K562 (cell line): ENCODE measurements at regions not wholly inside any gene's neighbourhood (a gene's known extent, or its start where the extent isn't known, plus 50 kb on each side); places are given as distances from the start of the nearest gene placed in this dataset.
A peak's percentile ranks its signal among the peaks of the same experiment; 100 is the strongest.

Experiments
- ATAC-seq: fragments of 200-7000 bp; cut with Tn5 transposase; 3 replicates; pipeline ENCODE4 v1.9.1; 2020; ENCODE audit warnings: moderate library complexity
- BruUV-seq: library from RNA; stranded (reverse); fragments of 400-500 nt; replicated peaks from 2 replicates; lab custom pipeline; 2021; lab: Mats Ljungman, UMichigan
- CTCF ChIA-PET: fragments of 300-600 bp; formaldehyde crosslinking; extraction: SDS; loops from one replicate; lab custom pipeline; 2021; ENCODE audit warnings: low intra/inter-chr PET ratio; lab: Yijun Ruan, JAX
- POLR2A ChIA-PET: fragments of 300-600, 350-650 bp; sonication (Branson Sonifier 250); formaldehyde crosslinking; extraction: SDS; loops from one replicate; lab custom pipeline; 2021; ENCODE audit warnings: antibody characterized with exemption, inconsistent platforms; lab: Yijun Ruan, JAX
- DNase-seq, 4 experiments: peaks; one replicate each; pipeline versions ENCODE4 v3.0.0 to v3.0.0-alpha.2; 2011 to 2018; ENCODE audit warnings: low spot score in 3 of 4, mixed read lengths in 3 of 4; ENCODE audit errors: extremely low read depth in 1 of 4
- FAIRE-seq: peaks from 2 replicates; lab custom pipeline; 2011; peaks lifted over from hg19 to GRCh38; lab: Jason Lieb, UNC
- H2AFZ ChIP-seq: 2 replicates; pipeline ENCODE4 v1.6.0; 2011; ENCODE audit warnings: low read depth, low read length, control low read depth, inconsistent platforms
- H3K27ac ChIP-seq: fragments of 200-600 bp; 3 replicates; pipeline ENCODE4 v1.8.0; 2011; ENCODE audit warnings: low read depth, mild to moderate bottlenecking, control low read depth, inconsistent platforms, low read length, moderate library complexity, mixed read lengths; ENCODE audit errors: extremely low read depth
- H3K27me3 ChIP-seq, 2 experiments: fragments of 300-600 bp in 1 of 2; 2 replicates in 1 of 2; 3 replicates in 1 of 2; pipeline versions ENCODE4 v1.6.0 to v1.8.0; 2011; ENCODE audit warnings: inconsistent platforms in 2 of 2, low read length in 2 of 2, mild to moderate bottlenecking in 1 of 2, mixed read lengths in 1 of 2, moderate library complexity in 1 of 2; ENCODE audit not compliant: control insufficient read depth in 2 of 2, insufficient read depth in 2 of 2
- H3K36me3 ChIP-seq: fragments of 300-600 bp; 3 replicates; pipeline ENCODE4 v1.8.0; 2011; ENCODE audit warnings: mild to moderate bottlenecking, low read length, inconsistent platforms; ENCODE audit not compliant: control insufficient read depth, insufficient read depth
- H3K4me1 ChIP-seq, 2 experiments: fragments of 200-600 bp in 1 of 2; replicated peaks in 1 of 2; 2 replicates in 1 of 2; 3 replicates in 1 of 2; pipeline versions ENCODE4 v1.5.1 to v1.8.0; 2011; ENCODE audit warnings: inconsistent platforms in 2 of 2, low read length in 2 of 2, mild to moderate bottlenecking in 1 of 2, mixed read lengths in 1 of 2, moderate library complexity in 1 of 2; ENCODE audit not compliant: control insufficient read depth in 2 of 2, insufficient read depth in 2 of 2
- H3K4me2 ChIP-seq: 2 replicates; pipeline ENCODE4 v1.6.1; 2011; ENCODE audit warnings: low read length, control low read depth, inconsistent platforms, mixed read lengths; ENCODE audit not compliant: insufficient read depth
- H3K4me3 ChIP-seq: fragments of 200-600 bp; sonication (generic), shearing (Covaris generic); 2 replicates; pipeline ENCODE4 v1.5.1; 2016; ENCODE audit warnings: control low read depth, inconsistent platforms
- H3K79me2 ChIP-seq: fragments of 200-600 bp; 3 replicates; pipeline ENCODE4 v1.8.0; 2011; ENCODE audit warnings: low read length, inconsistent platforms; ENCODE audit not compliant: control insufficient read depth, insufficient read depth
- H3K9ac ChIP-seq, 2 experiments: 2 replicates each; pipeline versions ENCODE4 v1.6.0 to v1.6.1; 2011; ENCODE audit warnings: low read depth in 2 of 2, low read length in 2 of 2, control low read depth in 1 of 2, inconsistent platforms in 1 of 2, mild to moderate bottlenecking in 1 of 2, mixed read lengths in 1 of 2; ENCODE audit not compliant: insufficient read depth in 1 of 2
- H3K9me1 ChIP-seq: one replicate; pipeline ENCODE4 v1.6.0; 2011; ENCODE audit warnings: inconsistent platforms, mild to moderate bottlenecking, low read length, moderate library complexity; ENCODE audit not compliant: control insufficient read depth, insufficient read depth
- H3K9me3 ChIP-seq: replicated peaks from 2 replicates; pipeline ENCODE4 v1.5.1; 2011; ENCODE audit warnings: low read depth, low read length, inconsistent platforms; ENCODE audit not compliant: control insufficient read depth, insufficient read depth
- H4K20me1 ChIP-seq: replicated peaks from 2 replicates; pipeline ENCODE4 v1.6.1; 2011; ENCODE audit warnings: low read length, inconsistent platforms, mixed read lengths; ENCODE audit not compliant: control insufficient read depth, insufficient read depth
- BMI1 ChIP-seq: fragments of 150-350 bp; IDR thresholded peaks from 2 replicates; pipeline ENCODE4 v1.6.1; 2014; ENCODE audit warnings: low read length
- CC2D1A ChIP-seq: fragments of 450-650 bp; IDR thresholded peaks from 2 replicates; pipeline ENCODE4 v1.6.1; 2017; ENCODE audit warnings: mild to moderate bottlenecking
- CGGBP1 ChIP-seq: fragments of 250-450 bp; sonication (Bioruptor Pico); IDR thresholded peaks from 2 replicates; pipeline ENCODE4 v1.9.0; 2021; ENCODE audit warnings: mild to moderate bottlenecking
- CREB3 ChIP-seq: fragments of 450-650 bp; conservative IDR thresholded peaks from 2 replicates; pipeline ENCODE4 v1.6.1; 2016; ENCODE audit warnings: missing genetic modification characterization, low read depth, mild to moderate bottlenecking, missing compliant biosample characterization, moderate library complexity
- DDX20 ChIP-seq: fragments of 450-650 bp; IDR thresholded peaks from 2 replicates; pipeline ENCODE4 v1.6.1; 2016; ENCODE audit warnings: missing genetic modification characterization, low read depth, mild to moderate bottlenecking, missing compliant biosample characterization, moderate library complexity
- EGR1 ChIP-seq: fragments of 450-650 bp; conservative IDR thresholded peaks from 2 replicates; pipeline ENCODE4 v1.6.1; 2017; ENCODE audit warnings: mild to moderate bottlenecking
- IRF2 ChIP-seq: sonication (generic); formaldehyde crosslinking; IDR thresholded peaks from 2 replicates; pipeline ENCODE4 v1.8.1; 2022; ENCODE audit warnings: mild to moderate bottlenecking, missing genetic modification reagents
- KHSRP ChIP-seq: fragments of 450-650 bp; IDR thresholded peaks from 2 replicates; pipeline ENCODE4 v1.6.1; 2017
- KLF1 ChIP-seq: fragments of 450-650 bp; IDR thresholded peaks from 2 replicates; pipeline ENCODE4 v1.6.1; 2016; ENCODE audit warnings: missing genetic modification characterization, missing compliant biosample characterization
- RFX1 ChIP-seq: fragments of 450-650 bp; IDR thresholded peaks from 2 replicates; pipeline ENCODE4 v1.6.1; 2016; ENCODE audit warnings: mild to moderate bottlenecking, moderate library complexity
- SMARCA5 ChIP-seq: fragments of 450-650 bp; IDR thresholded peaks from 2 replicates; pipeline ENCODE4 v1.6.1; 2016
- TCF7L2 ChIP-seq: fragments of 150-350 bp; IDR thresholded peaks from 2 replicates; pipeline ENCODE4 v1.6.1; 2016; ENCODE audit warnings: low read depth, mild to moderate bottlenecking, low read length, moderate library complexity
- ZBTB7A ChIP-seq: IDR thresholded peaks from 2 replicates; pipeline ENCODE4 v1.6.1; 2011; ENCODE audit warnings: low read depth, mild to moderate bottlenecking, low read length, moderate library complexity, borderline replicate concordance; ENCODE audit not compliant: control insufficient read depth
- ZC3H8 ChIP-seq: fragments of 450-650 bp; IDR thresholded peaks from 2 replicates; pipeline ENCODE4 v1.6.1; 2017
- ZNF146 ChIP-seq: IDR thresholded peaks from one replicate; pipeline ENCODE4 v1.6.1; 2018; ENCODE audit warnings: missing compliant biosample characterization; ENCODE audit not compliant: unreplicated experiment
- ZNF766 ChIP-seq: fragments of 200-800 bp; sonication (Bioruptor generic); conservative IDR thresholded peaks from 2 replicates; pipeline ENCODE4 v1.6.1; 2016; ENCODE audit warnings: missing genetic modification characterization, missing compliant biosample characterization
- whole genome bisulfite sequencing: fragments of 100-300 bp; shearing (Covaris generic); methylation state at CpG from one replicate; pipeline ENCODE4 v1.1.6; 2016; ENCODE audit warnings: low coverage, mixed read lengths; ENCODE audit not compliant: insufficient coverage; ENCODE audit errors: missing lambda C conversion rate; 5-methylcytosine and 5-hydroxymethylcytosine counted together
- in situ Hi-C: fragments of 300-500 bp; cut with MboI; formaldehyde crosslinking; loops from 4 replicates; pipeline ENCODE4 v1.15.0; 2018; ENCODE audit warnings: inconsistent platforms, mixed read lengths
- intact Hi-C: fragments of 100-400 bp; cut with micrococcal nuclease; formaldehyde crosslinking; loops from 2 replicates; pipeline ENCODE4 v1.14.2; 2022
- TF ChIP-seq, protein P1 (sequence below): conservative IDR thresholded peaks from 2 replicates; pipeline ENCODE4 v1.6.1; 2011; ENCODE audit warnings: low read depth, mild to moderate bottlenecking, low read length; ENCODE audit not compliant: control insufficient read depth

DNA sequence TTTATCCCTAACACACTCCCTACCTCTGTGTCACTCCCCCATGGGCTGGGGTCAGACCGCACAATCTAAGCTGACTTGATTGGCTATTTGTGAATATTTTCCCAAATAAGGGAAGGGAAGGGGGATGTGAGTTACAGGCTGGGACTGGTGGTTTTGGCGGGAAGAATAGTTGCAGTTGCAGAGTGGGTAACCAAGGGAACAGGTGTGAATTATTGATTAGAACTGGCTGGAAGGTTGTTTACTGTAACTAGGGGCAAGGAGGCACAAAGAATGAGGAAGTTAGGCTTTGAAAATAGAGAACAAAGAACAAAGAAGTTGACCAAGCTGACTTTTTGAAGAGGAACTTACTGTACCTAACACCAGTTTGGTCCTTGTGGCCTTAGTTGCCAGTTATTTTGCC, 88.0 kb upstream of the XAGE2 start:
- Histone ChIP-seq H3K9me1 (no peaks in the 10 kb centered on the region), H3K27ac (no peak overlapping the region), H3K4me1 (peaks cover 0 to 4% of the 10 kb centered on the region in 2 experiments; a peak in 1 of 5 replicates), H3K79me2 (no peaks in the 10 kb centered on the region), H3K9ac (no peak overlapping the region), H3K4me3 (no peak overlapping the region), H2AFZ (no peak overlapping the region), H3K9me3 (no peaks in the 10 kb centered on the region; the same call in 1 of the 2 replicates), H3K4me2 (no peak overlapping the region), H3K36me3 (no peaks in the 10 kb centered on the region), H4K20me1 (no peaks in the 10 kb centered on the region), H3K27me3 (no peaks in the 10 kb centered on the region)
- ChIA-PET POLR2A (no interaction called here), CTCF (no interaction called here)
- DNase-seq (no peak), FAIRE-seq (no peak), ATAC-seq (no peak)
- 50% methylated on average over 1 of the region's 2 CpGs for WGBS
- BruUV-seq = no TSS peak
- intact Hi-C loops (no loop called here), in situ Hi-C loops (no loop called here)
- TF ChIP-seq RFX1 = peak; percentile 16; the same call in 1 of the 2 replicates
- TF ChIP-seq KHSRP = no peak

- H3K79me2 ChIP-seq = no peaks in the 10 kb centered on the region
- ChIA-PET POLR2A (no interaction called here), CTCF (no interaction called here)
- H3K9ac ChIP-seq = no peak overlapping the region
- intact Hi-C loops (no loop called here), in situ Hi-C loops (no loop called here)
- peaks cover 0 to 4% of the 10 kb centered on the region in 2 experiments; a peak in 1 of 5 replicates for H3K4me1 ChIP-seq
- BruUV-seq = no TSS peak
- H3K9me1 ChIP-seq = no peaks in the 10 kb centered on the region
- no peaks in the 10 kb centered on the region for H4K20me1 ChIP-seq
- H3K27ac ChIP-seq = no peak overlapping the region
- WGBS = 4% methylated on average over 7 of the region's 14 CpGs
- H3K9me3 ChIP-seq = no peaks in the 10 kb centered on the region; the same call in 1 of the 2 replicates
- H3K27me3 ChIP-seq = no peaks in the 10 kb centered on the region
- DNase-seq (no peak), ATAC-seq (no peak), FAIRE-seq (no peak)
- no peaks in the 10 kb centered on the region for H3K36me3 ChIP-seq
- H3K4me3 ChIP-seq = no peak overlapping the region
- no peak overlapping the region for H2AFZ ChIP-seq
- H3K4me2 ChIP-seq = no peak overlapping the region
- TF ChIP-seq KLF1 (tag) = no peak
- no peak for TF ChIP-seq EGR1
- TF ChIP-seq ZC3H8 = no peak
- no peak for TF ChIP-seq CGGBP1
- no peak for TF ChIP-seq ZNF146
- TF ChIP-seq SMARCA5 = no peak
- no peak for TF ChIP-seq ZBTB7A
- TF ChIP-seq, protein P1, sequence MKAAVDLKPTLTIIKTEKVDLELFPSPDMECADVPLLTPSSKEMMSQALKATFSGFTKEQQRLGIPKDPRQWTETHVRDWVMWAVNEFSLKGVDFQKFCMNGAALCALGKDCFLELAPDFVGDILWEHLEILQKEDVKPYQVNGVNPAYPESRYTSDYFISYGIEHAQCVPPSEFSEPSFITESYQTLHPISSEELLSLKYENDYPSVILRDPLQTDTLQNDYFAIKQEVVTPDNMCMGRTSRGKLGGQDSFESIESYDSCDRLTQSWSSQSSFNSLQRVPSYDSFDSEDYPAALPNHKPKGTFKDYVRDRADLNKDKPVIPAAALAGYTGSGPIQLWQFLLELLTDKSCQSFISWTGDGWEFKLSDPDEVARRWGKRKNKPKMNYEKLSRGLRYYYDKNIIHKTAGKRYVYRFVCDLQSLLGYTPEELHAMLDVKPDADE = no peak
- TF ChIP-seq CC2D1A = no peak
- no peak for TF ChIP-seq DDX20 (tag)
- TF ChIP-seq CREB3 (tag) = no peak
- TF ChIP-seq IRF2 (CRISPR knock-in tag) = no peak
- no peak for TF ChIP-seq ZNF766 (CRISPR knock-in tag)
- no peak for TF ChIP-seq TCF7L2
- TF ChIP-seq BMI1 = no peak
Observed at GRCh38 chrX:52284865-52285264, 84.0 kb upstream of the XAGE2 start.
